ENCODE measurements at regions not wholly inside any gene's neighbourhood (a gene's known extent, or its start where the extent isn't known, plus 50 kb on each side); places are given as distances from the start of the nearest gene placed in this dataset.

DNA sequence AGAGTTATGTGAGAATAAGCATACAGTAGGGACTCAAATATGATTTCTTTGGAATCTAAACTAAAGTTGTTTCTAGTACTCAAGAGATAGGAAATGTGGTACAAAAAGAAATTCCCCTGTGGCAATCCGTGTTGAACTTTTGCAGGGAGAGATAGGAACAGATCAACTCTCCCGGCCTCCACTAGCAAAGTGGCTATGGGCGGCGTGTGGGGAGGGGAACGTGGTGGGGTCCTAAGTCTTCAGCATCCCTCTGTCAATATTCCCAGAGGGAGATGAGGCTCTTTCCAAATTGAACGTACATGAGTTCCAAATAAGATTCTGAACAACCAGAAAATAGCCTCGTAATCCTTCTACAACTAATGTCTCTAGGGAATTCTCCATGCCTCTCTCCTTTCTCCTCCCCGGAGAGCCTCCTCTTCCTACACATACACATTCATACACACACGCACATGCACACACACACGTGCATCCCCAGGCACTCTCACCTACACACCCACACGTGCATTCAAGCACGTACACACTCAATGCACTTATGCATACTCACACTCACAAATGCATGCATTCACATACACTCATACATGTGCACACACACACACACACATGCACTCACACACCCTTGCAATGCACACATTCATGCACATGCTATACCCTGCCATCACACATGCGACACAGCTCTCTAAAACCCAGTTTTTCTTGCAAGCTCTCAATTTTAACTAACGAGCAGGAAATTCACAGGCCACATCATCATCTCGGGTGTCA, 244.8 kb downstream of the MAF start:
- ATAC-seq = no peak
- TF ChIP-seq, protein P1, sequence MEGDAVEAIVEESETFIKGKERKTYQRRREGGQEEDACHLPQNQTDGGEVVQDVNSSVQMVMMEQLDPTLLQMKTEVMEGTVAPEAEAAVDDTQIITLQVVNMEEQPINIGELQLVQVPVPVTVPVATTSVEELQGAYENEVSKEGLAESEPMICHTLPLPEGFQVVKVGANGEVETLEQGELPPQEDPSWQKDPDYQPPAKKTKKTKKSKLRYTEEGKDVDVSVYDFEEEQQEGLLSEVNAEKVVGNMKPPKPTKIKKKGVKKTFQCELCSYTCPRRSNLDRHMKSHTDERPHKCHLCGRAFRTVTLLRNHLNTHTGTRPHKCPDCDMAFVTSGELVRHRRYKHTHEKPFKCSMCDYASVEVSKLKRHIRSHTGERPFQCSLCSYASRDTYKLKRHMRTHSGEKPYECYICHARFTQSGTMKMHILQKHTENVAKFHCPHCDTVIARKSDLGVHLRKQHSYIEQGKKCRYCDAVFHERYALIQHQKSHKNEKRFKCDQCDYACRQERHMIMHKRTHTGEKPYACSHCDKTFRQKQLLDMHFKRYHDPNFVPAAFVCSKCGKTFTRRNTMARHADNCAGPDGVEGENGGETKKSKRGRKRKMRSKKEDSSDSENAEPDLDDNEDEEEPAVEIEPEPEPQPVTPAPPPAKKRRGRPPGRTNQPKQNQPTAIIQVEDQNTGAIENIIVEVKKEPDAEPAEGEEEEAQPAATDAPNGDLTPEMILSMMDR (IDR thresholded peaks at IDR 0.05) = no peak
- TF ChIP-seq POLR2A (IDR thresholded peaks at IDR 0.05) = no peak
- H3K27ac ChIP-seq = no peak overlapping the region
- H3K4me3 ChIP-seq = no peak overlapping the region
- WGBS (ENCODE audit: insufficient coverage, low coverage, low lambda C conversion rate, missing lambda C conversion rate) = 83% methylated on average over 15 of the region's 15 CpGs
- H3K4me1 ChIP-seq = no peaks in the 10 kb centered on the region
- no peaks in the 10 kb centered on the region for H3K9me3 ChIP-seq
- DNase-seq = no peak
- intact Hi-C loops (cut with DNase I) = no loop called here
- no peaks in the 10 kb centered on the region for H3K27me3 ChIP-seq
- H3K36me3 ChIP-seq = no peaks in the 10 kb centered on the region

DNA sequence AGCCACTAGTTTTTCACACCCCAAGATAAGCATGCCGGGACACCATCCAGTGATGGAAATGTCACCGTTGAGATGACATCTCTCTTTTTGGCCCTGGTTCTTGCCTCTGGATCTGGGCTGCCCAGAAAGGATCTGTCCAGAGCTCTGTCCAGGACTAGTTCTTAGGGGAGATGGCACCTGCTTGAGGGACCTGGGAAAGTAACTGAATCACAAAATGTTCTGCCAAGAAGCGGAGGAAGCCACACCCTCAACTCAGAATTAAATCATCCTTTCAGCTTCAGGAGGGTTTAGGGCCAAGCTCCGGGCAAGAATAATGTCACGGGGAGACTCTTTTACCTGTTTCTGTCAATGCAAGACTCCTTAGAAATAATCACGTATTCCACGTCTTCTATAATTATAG, 248.6 kb downstream of the MAF start:
- Histone ChIP-seq H3K36me3 (no peaks in the 10 kb centered on the region), H3K4me3 (no peak overlapping the region), H3K9me3 (no peaks in the 10 kb centered on the region), H3K27ac (no peak overlapping the region), H3K4me1 (no peaks in the 10 kb centered on the region), H3K27me3 (no peaks in the 10 kb centered on the region)
- DNase-seq (no peak), ATAC-seq (no peak)
- 73% methylated on average over 4 of the region's 7 CpGs for WGBS (ENCODE audit: insufficient coverage, low coverage, low lambda C conversion rate, missing lambda C conversion rate)
- intact Hi-C loops (cut with DNase I) = no loop called here
- TF ChIP-seq, protein P1 (IDR thresholded peaks at IDR 0.05) = no peak
- no peak for TF ChIP-seq POLR2A (IDR thresholded peaks at IDR 0.05)

DNA sequence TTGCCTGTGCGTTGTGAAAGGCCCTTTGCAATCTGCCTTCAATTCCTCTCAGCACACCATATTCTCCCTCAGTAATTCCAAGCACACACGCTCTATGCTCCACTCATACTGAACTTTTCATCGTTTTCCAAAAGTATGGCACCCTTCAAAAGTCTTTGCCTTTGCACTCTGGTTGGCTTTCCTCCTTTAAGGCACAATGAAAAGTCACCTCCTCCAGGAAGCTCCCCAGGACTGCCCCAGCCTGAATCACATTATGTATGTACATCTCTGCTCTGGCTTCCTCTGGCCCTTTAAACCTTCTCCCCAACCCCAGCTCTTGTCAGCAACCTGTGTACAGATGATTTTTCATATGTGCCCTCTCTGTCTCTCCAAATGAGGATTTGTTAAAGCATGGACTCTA, 250.7 kb downstream of the MAF start:
- DNase-seq = no peak
- WGBS (ENCODE audit: insufficient coverage, low coverage, low lambda C conversion rate, missing lambda C conversion rate) = 75% methylated on average over 3 of the region's 3 CpGs
- no peak overlapping the region for H3K27ac ChIP-seq
- intact Hi-C loops (cut with DNase I) = no loop called here
- no peaks in the 10 kb centered on the region for H3K9me3 ChIP-seq
- no peak for ATAC-seq
- H3K4me3 ChIP-seq = no peak overlapping the region
- H3K27me3 ChIP-seq = no peaks in the 10 kb centered on the region
- TF ChIP-seq, protein P1 (IDR thresholded peaks at IDR 0.05) = no peak
- no peak for TF ChIP-seq POLR2A (IDR thresholded peaks at IDR 0.05)
- H3K4me1 ChIP-seq = no peaks in the 10 kb centered on the region
- H3K36me3 ChIP-seq = no peaks in the 10 kb centered on the region

DNA sequence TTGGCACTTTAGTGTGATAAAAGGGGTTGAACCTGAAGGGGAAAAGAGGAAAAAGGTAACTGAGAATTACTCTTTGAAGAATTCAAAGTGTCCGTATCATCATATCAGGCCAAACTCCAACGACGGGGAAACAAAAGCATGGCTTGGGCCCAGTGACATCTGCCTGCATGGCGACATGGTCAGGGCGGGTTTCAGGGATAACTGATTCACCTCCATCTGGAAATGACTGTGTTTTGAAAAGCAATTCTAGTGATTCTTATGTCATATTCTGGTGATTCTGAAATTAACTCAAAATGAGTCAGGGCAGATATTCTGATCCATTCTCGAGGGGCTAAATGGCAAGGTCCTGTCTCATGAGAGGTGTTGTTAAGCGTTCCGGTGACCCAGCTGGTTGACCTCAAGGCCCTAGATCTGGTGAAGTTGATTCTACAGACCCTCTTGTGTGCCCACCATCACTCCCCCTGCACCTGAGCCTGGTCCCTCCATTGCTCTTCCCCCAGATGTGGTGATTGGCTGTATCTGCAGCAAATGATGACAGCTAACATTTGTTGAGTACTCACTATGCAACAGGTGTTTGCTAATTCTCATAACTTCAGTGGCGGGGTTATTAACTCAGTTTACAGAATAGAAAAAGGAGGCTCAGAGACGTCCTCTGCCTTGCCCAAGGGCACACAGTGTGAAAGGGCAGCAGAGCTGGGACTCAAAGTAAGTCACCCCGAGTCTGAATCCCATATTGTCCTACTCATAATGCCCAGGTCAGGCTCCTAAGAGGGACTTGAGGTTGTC, 251.8 kb downstream of the MAF start:
- TF ChIP-seq POLR2A (IDR thresholded peaks at IDR 0.05) = no peak
- TF ChIP-seq, protein P1 (IDR thresholded peaks at IDR 0.05) = no peak

More for the DNA sequence above, 251.8 kb downstream of the MAF start:
- no peaks in the 10 kb centered on the region for H3K9me3 ChIP-seq
- no peaks in the 10 kb centered on the region for H3K36me3 ChIP-seq
- no peak for ATAC-seq
- no peak for DNase-seq
- H3K4me3 ChIP-seq = no peak overlapping the region
- intact Hi-C loops (cut with DNase I) = no loop called here
- no peaks in the 10 kb centered on the region for H3K27me3 ChIP-seq
- WGBS (ENCODE audit: insufficient coverage, low coverage, low lambda C conversion rate, missing lambda C conversion rate) = 82% methylated on average over 5 of the region's 11 CpGs
- H3K4me1 ChIP-seq = no peaks in the 10 kb centered on the region
- no peak overlapping the region for H3K27ac ChIP-seq
